CD4-positive, alpha-beta T cell (primary cell): ENCODE measurements at regions not wholly inside any gene's neighbourhood (a gene's known extent, or its start where the extent isn't known, plus 50 kb on each side); places are given as distances from the start of the nearest gene placed in this dataset.

Experiments used
- ATAC-seq: fragments of 200-7000 bp; cut with Tn5 transposase; one replicate; pipeline ENCODE4 v1.10.0; 2022; ENCODE audit warnings: mild to moderate bottlenecking; ENCODE audit not compliant: poor library complexity
- CTCF ChIA-PET: fragments of 350-600 bp; sonication (Branson Sonifier 250); formaldehyde crosslinking; loops from one replicate; lab custom pipeline; 2021; ENCODE audit warnings: antibody characterized with exemption, inconsistent platforms; lab: Charles Lee
- POLR2A ChIA-PET: fragments of 350-600 bp; sonication (Branson Sonifier 250); formaldehyde crosslinking; loops from one replicate; lab custom pipeline; 2021; ENCODE audit warnings: antibody characterized with exemption, inconsistent platforms; lab: Charles Lee
- DNase-seq, 14 experiments: peaks; one replicate each; pipeline ENCODE4 v3.0.0-alpha.2; 2013 to 2020; ENCODE audit warnings: mixed read lengths in 2 of 14
- H3K27ac ChIP-seq, 2 donors: one replicate each; pipeline versions ENCODE4 v1.5.1 to v1.7.0; 2013; ENCODE audit warnings: low read length in 2 of 2, low read depth in 1 of 2, mild to moderate bottlenecking in 1 of 2
- H3K27me3 ChIP-seq, 2 experiments: 1 replicate in 1 of 2; 2 replicates in 1 of 2; pipeline versions ENCODE4 v1.6.1 to v1.7.0; 2013; ENCODE audit warnings: low read length in 2 of 2, control low read depth in 1 of 2, mild to moderate bottlenecking in 1 of 2, moderate library complexity in 1 of 2; ENCODE audit not compliant: insufficient read depth in 2 of 2, control insufficient read depth in 1 of 2
- H3K36me3 ChIP-seq: one replicate; pipeline ENCODE4 v1.6.1; 2013; ENCODE audit warnings: low read length, control low read depth; ENCODE audit not compliant: insufficient read depth
- H3K4me1 ChIP-seq: one replicate; pipeline ENCODE4 v1.6.1; 2013; ENCODE audit warnings: low read length, control low read depth; ENCODE audit not compliant: insufficient read depth
- H3K4me3 ChIP-seq: one replicate; pipeline ENCODE4 v1.5.1; 2013; ENCODE audit warnings: mild to moderate bottlenecking, low read length, moderate library complexity
- H3K9me3 ChIP-seq, 2 experiments: 1 replicate in 1 of 2; 2 replicates in 1 of 2; pipeline versions ENCODE4 v1.6.1 to v1.7.0; 2013; ENCODE audit warnings: low read length in 2 of 2, mild to moderate bottlenecking in 2 of 2, control low read depth in 1 of 2, moderate library complexity in 1 of 2; ENCODE audit not compliant: control insufficient read depth in 1 of 2, insufficient read depth in 1 of 2
- H3K27ac Mint-ChIP-seq: one replicate; pipeline ENCODE4 v1.8.0; 2020; ENCODE audit warnings: mixed read lengths
- H3K27me3 Mint-ChIP-seq: one replicate; pipeline ENCODE4 v1.8.0; 2021; ENCODE audit warnings: mixed read lengths
- H3K36me3 Mint-ChIP-seq: one replicate; pipeline ENCODE4 v1.8.0; 2021; ENCODE audit warnings: low read depth, mixed read lengths
- H3K4me1 Mint-ChIP-seq: one replicate; pipeline ENCODE4 v1.8.0; 2021; ENCODE audit warnings: low read depth, mixed read lengths
- H3K4me3 Mint-ChIP-seq: one replicate; pipeline ENCODE4 v1.8.0; 2020; ENCODE audit warnings: mild to moderate bottlenecking, mixed read lengths
- H3K9me3 Mint-ChIP-seq: one replicate; pipeline ENCODE4 v1.8.0; 2020; ENCODE audit warnings: mixed read lengths
- intact Hi-C, 2 experiments: fragments of 100-400 bp; cut with DNase I in 1 of 2; cut with micrococcal nuclease in 1 of 2; formaldehyde crosslinking; loops; one replicate each; pipeline versions ENCODE4 v1.15.1 to v1.9.0; 2023 to 2025; cut with DNase I, micrococcal nuclease
- TF ChIP-seq, protein P1 (sequence below): fragments of 200-600 bp; IDR thresholded peaks from one replicate; pipeline ENCODE4 v1.8.0; 2022; ENCODE audit warnings: antibody characterized with exemption, mild to moderate bottlenecking

DNA sequence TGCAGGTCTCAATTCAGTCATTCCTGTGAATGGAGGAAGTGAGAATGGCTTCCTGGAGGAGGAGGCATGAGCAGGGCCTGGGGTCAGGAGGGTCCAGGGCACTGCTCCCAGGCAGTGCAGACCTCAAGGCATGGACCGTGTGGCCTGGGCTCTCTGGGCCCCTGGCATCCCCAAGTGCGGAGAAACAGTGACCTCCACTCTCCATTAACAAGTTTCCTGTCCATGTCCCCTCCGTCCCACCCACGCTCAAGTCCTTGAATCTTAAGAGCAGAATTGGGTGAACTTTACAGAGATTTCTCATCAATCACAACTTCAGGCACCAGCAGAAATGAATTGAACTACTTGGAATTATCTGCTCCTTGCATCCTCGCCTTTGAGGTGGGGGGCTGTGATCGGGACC lies 211.1 kb downstream of the NPHP4 start:
- no peaks in the 10 kb centered on the region for H3K36me3 Mint-ChIP-seq
- intact Hi-C loops = no loop called here
- CTCF ChIA-PET = no interaction called here

DNA sequence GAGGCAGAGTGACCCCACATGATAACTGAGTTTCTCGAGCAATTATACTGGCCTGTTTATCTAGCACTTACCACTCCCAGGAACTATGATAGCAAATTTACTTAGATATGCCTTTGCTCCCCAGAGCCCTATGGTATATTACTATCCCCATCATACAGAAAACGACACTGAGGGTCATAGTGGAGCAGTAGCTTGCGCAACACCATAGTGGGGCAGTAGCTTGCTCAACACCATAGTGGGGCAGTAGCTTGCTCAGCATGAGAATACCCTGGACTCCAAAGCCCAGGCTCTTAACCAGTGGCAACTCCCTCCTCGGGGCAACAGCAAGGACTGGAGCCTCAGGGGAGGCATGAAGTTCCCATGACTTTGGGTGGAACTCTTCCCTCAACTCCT lies 211.9 kb downstream of the NPHP4 start:
- ChIA-PET CTCF (no interaction called here), POLR2A (no interaction called here)
- Mint-ChIP-seq H3K27ac (no peak overlapping the region), H3K9me3 (peaks cover 4% of the 10 kb centered on the region), H3K27me3 (peaks cover 9% of the 10 kb centered on the region), H3K36me3 (no peaks in the 10 kb centered on the region), H3K4me3 (no peak overlapping the region), H3K4me1 (no peaks in the 10 kb centered on the region)
- DNase-seq = no peak
- H3K36me3 ChIP-seq = no peaks in the 10 kb centered on the region
- TF ChIP-seq, protein P1, sequence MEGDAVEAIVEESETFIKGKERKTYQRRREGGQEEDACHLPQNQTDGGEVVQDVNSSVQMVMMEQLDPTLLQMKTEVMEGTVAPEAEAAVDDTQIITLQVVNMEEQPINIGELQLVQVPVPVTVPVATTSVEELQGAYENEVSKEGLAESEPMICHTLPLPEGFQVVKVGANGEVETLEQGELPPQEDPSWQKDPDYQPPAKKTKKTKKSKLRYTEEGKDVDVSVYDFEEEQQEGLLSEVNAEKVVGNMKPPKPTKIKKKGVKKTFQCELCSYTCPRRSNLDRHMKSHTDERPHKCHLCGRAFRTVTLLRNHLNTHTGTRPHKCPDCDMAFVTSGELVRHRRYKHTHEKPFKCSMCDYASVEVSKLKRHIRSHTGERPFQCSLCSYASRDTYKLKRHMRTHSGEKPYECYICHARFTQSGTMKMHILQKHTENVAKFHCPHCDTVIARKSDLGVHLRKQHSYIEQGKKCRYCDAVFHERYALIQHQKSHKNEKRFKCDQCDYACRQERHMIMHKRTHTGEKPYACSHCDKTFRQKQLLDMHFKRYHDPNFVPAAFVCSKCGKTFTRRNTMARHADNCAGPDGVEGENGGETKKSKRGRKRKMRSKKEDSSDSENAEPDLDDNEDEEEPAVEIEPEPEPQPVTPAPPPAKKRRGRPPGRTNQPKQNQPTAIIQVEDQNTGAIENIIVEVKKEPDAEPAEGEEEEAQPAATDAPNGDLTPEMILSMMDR = no peak
- H3K4me1 ChIP-seq = no peaks in the 10 kb centered on the region
- no peak overlapping the region for H3K4me3 ChIP-seq
- H3K9me3 ChIP-seq = peaks cover 0 to 11% of the 10 kb centered on the region in 2 experiments
- H3K27me3 ChIP-seq = no peaks in the 10 kb centered on the region
- no peak overlapping the region for H3K27ac ChIP-seq
- no peak for ATAC-seq
- intact Hi-C loops = no loop called here

More for the DNA sequence above, 211.1 kb downstream of the NPHP4 start:
- Histone ChIP-seq H3K4me3 (no peak overlapping the region), H3K27me3 (no peaks in the 10 kb centered on the region), H3K4me1 (no peaks in the 10 kb centered on the region), H3K36me3 (no peaks in the 10 kb centered on the region), H3K27ac (no peak overlapping the region), H3K9me3 (peaks cover 0 to 11% of the 10 kb centered on the region in 2 experiments)
- Mint-ChIP-seq H3K9me3 (peaks cover 4% of the 10 kb centered on the region), H3K27ac (no peak overlapping the region), H3K4me3 (no peak overlapping the region), H3K4me1 (no peaks in the 10 kb centered on the region), H3K27me3 (peaks cover 17% of the 10 kb centered on the region)
- POLR2A ChIA-PET = no interaction called here
- TF ChIP-seq, protein P1 = no peak
- DNase-seq (no peak), ATAC-seq (no peak)

DNA sequence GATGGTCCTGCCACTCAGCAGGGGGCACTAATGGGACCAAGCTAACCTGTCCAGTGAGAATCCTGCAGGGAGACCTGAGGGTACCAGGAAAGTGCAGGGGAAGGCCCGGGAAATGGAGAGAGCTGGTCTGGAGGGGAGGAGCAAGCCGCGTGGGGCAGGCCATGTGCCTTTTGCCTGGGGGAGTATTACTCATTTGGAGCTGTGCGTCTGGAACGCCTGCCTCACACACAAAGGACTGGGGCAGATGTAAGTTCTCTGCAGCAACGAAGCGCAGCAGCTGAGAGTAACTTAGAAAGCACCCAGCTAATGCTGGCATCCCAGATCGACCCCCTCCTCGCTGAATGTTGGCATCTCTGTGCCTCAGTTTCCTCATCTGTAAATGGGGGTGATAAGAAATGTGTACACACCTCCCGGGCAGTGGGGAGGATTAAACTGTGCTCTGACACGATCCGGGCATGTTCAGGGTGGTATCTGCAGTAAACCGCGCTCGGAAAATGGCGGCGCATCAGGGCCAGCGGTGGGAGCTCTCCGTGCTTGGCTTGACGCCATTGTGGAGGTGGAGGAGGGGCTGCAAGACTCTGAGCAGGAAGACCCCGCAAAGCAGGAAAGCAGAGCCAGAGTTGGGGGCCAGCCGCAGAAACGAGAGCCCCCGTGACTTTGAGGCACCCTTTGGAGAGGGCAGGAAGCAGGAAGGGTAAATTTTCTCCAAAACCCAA lies 212.5 kb downstream of the NPHP4 start:
- H3K9me3 Mint-ChIP-seq = peaks cover 4% of the 10 kb centered on the region
- POLR2A ChIA-PET = no interaction called here
- TF ChIP-seq, protein P1 = no peak
- Histone ChIP-seq H3K27me3 (no peaks in the 10 kb centered on the region), H3K27ac (no peak overlapping the region), H3K9me3 (peaks cover 0 to 11% of the 10 kb centered on the region in 2 experiments), H3K36me3 (no peaks in the 10 kb centered on the region), H3K4me1 (no peaks in the 10 kb centered on the region), H3K4me3 (no peak overlapping the region)
- no peak overlapping the region for H3K4me3 Mint-ChIP-seq
- no peak for DNase-seq
- H3K27ac Mint-ChIP-seq = no peak overlapping the region
- no peak for ATAC-seq
- intact Hi-C loops = no loop called here
- CTCF ChIA-PET = no interaction called here
- H3K4me1 Mint-ChIP-seq = no peaks in the 10 kb centered on the region
- H3K36me3 Mint-ChIP-seq = no peaks in the 10 kb centered on the region
- H3K27me3 Mint-ChIP-seq = peaks cover 6% of the 10 kb centered on the region
